ENCODE measurements at regions not wholly inside any gene's neighbourhood (a gene's known extent, or its start where the extent isn't known, plus 50 kb on each side); places are given as distances from the start of the nearest gene placed in this dataset.

- TF ChIP-seq, protein P1, sequence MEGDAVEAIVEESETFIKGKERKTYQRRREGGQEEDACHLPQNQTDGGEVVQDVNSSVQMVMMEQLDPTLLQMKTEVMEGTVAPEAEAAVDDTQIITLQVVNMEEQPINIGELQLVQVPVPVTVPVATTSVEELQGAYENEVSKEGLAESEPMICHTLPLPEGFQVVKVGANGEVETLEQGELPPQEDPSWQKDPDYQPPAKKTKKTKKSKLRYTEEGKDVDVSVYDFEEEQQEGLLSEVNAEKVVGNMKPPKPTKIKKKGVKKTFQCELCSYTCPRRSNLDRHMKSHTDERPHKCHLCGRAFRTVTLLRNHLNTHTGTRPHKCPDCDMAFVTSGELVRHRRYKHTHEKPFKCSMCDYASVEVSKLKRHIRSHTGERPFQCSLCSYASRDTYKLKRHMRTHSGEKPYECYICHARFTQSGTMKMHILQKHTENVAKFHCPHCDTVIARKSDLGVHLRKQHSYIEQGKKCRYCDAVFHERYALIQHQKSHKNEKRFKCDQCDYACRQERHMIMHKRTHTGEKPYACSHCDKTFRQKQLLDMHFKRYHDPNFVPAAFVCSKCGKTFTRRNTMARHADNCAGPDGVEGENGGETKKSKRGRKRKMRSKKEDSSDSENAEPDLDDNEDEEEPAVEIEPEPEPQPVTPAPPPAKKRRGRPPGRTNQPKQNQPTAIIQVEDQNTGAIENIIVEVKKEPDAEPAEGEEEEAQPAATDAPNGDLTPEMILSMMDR (IDR thresholded peaks at IDR 0.05): no peak
- TF ChIP-seq POLR2A (IDR thresholded peaks at IDR 0.05) (no peak), EP300 (IDR thresholded peaks at IDR 0.05) (no peak)
Observed at GRCh38 chr6:168960551-168961263, 292.9 kb downstream of the THBS2 start.

Measured in gastroesophageal sphincter (tissue), 3 donors.